Mesenchymal stem cell (in vitro differentiated cells and primary cell): ENCODE measurements at regions not wholly inside any gene's neighbourhood (a gene's known extent, or its start where the extent isn't known, plus 50 kb on each side); places are given as distances from the start of the nearest gene placed in this dataset.

ENCODE experiments used
- DNase-seq: peaks from one replicate; pipeline ENCODE4 v3.0.0-alpha.2; 2013
- H2AFZ ChIP-seq: one replicate; pipeline ENCODE4 v1.6.1; 2013; ENCODE audit warnings: low read depth, mild to moderate bottlenecking, control low read depth, inconsistent platforms, low read length, moderate library complexity
- H2AK5ac ChIP-seq: 2 replicates; pipeline ENCODE4 v1.6.1; 2013; ENCODE audit warnings: low read length, moderate library complexity, mild to moderate bottlenecking, inconsistent platforms; ENCODE audit not compliant: severe bottlenecking
- H2BK120ac ChIP-seq: one replicate; pipeline ENCODE4 v1.6.1; 2013; ENCODE audit warnings: low read depth, mild to moderate bottlenecking, inconsistent platforms, low read length, moderate library complexity
- H2BK12ac ChIP-seq, 2 experiments: one replicate each; pipeline ENCODE4 v1.6.1; 2013; ENCODE audit warnings: inconsistent platforms in 2 of 2, low read length in 2 of 2, mild to moderate bottlenecking in 2 of 2, moderate library complexity in 2 of 2, control low read depth in 1 of 2
- H2BK15ac ChIP-seq: one replicate; pipeline ENCODE4 v1.6.1; 2013; ENCODE audit warnings: mild to moderate bottlenecking, low read depth, inconsistent platforms; ENCODE audit not compliant: poor library complexity, severe bottlenecking
- H2BK5ac ChIP-seq: 2 replicates; pipeline ENCODE4 v1.6.1; 2013; ENCODE audit warnings: low read depth, mild to moderate bottlenecking, low read length, control low read depth, inconsistent platforms; ENCODE audit not compliant: poor library complexity, severe bottlenecking
- H3K14ac ChIP-seq, 2 experiments: one replicate each; pipeline ENCODE4 v1.6.1; 2013; ENCODE audit warnings: inconsistent platforms in 2 of 2, low read length in 2 of 2, control low read depth in 1 of 2, mild to moderate bottlenecking in 1 of 2, moderate library complexity in 1 of 2
- H3K18ac ChIP-seq, 2 experiments: one replicate each; pipeline ENCODE4 v1.6.1; 2013; ENCODE audit warnings: inconsistent platforms in 2 of 2, low read length in 2 of 2, control low read depth in 1 of 2, low read depth in 1 of 2, mild to moderate bottlenecking in 1 of 2
- H3K23ac ChIP-seq, 2 experiments: one replicate each; pipeline ENCODE4 v1.6.1; 2013; ENCODE audit warnings: inconsistent platforms in 2 of 2, low read length in 2 of 2, mild to moderate bottlenecking in 2 of 2, moderate library complexity in 2 of 2, control low read depth in 1 of 2
- H3K27ac ChIP-seq: 2 replicates; pipeline ENCODE4 v1.5.1; 2013; ENCODE audit warnings: mild to moderate bottlenecking, moderate library complexity, low read length, control low read depth, inconsistent platforms; ENCODE audit not compliant: poor library complexity, severe bottlenecking
- H3K27me3 ChIP-seq, 2 experiments: 2 replicates each; pipeline versions ENCODE4 v1.6.1 to v1.7.0; 2013; ENCODE audit warnings: low read length in 2 of 2, mild to moderate bottlenecking in 2 of 2, moderate library complexity in 2 of 2, control low read depth in 1 of 2, inconsistent platforms in 1 of 2; ENCODE audit not compliant: control insufficient read depth in 1 of 2, insufficient read depth in 1 of 2
- H3K36me3 ChIP-seq, 2 experiments: 2 replicates each; pipeline versions ENCODE4 v1.6.1 to v1.7.0; 2013; ENCODE audit warnings: low read length in 2 of 2, control low read depth in 1 of 2, inconsistent platforms in 1 of 2, low read depth in 1 of 2, mild to moderate bottlenecking in 1 of 2; ENCODE audit not compliant: insufficient read depth in 2 of 2, control insufficient read depth in 1 of 2
- H3K4ac ChIP-seq, 2 experiments: one replicate each; pipeline ENCODE4 v1.6.1; 2013; ENCODE audit warnings: inconsistent platforms in 2 of 2, low read length in 2 of 2, mild to moderate bottlenecking in 2 of 2, moderate library complexity in 2 of 2, control low read depth in 1 of 2, low read depth in 1 of 2
- H3K4me1 ChIP-seq: 2 replicates; pipeline ENCODE4 v1.6.1; 2013; ENCODE audit warnings: low read depth, low read length, control low read depth; ENCODE audit not compliant: control insufficient read depth, insufficient read depth
- H3K4me2 ChIP-seq: 2 replicates; pipeline ENCODE4 v1.6.1; 2013; ENCODE audit warnings: low read length, mild to moderate bottlenecking, inconsistent platforms; ENCODE audit not compliant: poor library complexity, severe bottlenecking
- H3K4me3 ChIP-seq, 2 experiments: 2 replicates each; pipeline versions ENCODE4 v1.5.1 to v1.7.0; 2013; ENCODE audit warnings: low read length in 2 of 2, mild to moderate bottlenecking in 2 of 2, control low read depth in 1 of 2, low read depth in 1 of 2; ENCODE audit not compliant: insufficient read depth in 1 of 2
- H3K79me1 ChIP-seq: replicated peaks from 2 replicates; pipeline ENCODE4 v1.6.1; 2013; ENCODE audit warnings: mild to moderate bottlenecking, control low read depth, low read length, inconsistent platforms; ENCODE audit not compliant: poor library complexity, severe bottlenecking
- H3K9ac ChIP-seq: 2 replicates; pipeline ENCODE4 v1.7.0; 2013; ENCODE audit warnings: mild to moderate bottlenecking, low read length, moderate library complexity
- H3K9me3 ChIP-seq: 2 replicates; pipeline ENCODE4 v1.7.0; 2013; ENCODE audit warnings: mild to moderate bottlenecking, low read length; ENCODE audit not compliant: control insufficient read depth
- H4K8ac ChIP-seq: one replicate; pipeline ENCODE4 v1.6.1; 2013; ENCODE audit warnings: inconsistent platforms, mild to moderate bottlenecking, low read length, moderate library complexity
- H4K91ac ChIP-seq: one replicate; pipeline ENCODE4 v1.6.1; 2013; ENCODE audit warnings: mild to moderate bottlenecking, low read length, inconsistent platforms
- WGBS: methylation state at CpG from one replicate; pipeline ENCODE4 v1.1.7; 2013; ENCODE audit warnings: mixed read lengths; 5-methylcytosine and 5-hydroxymethylcytosine counted together

DNA sequence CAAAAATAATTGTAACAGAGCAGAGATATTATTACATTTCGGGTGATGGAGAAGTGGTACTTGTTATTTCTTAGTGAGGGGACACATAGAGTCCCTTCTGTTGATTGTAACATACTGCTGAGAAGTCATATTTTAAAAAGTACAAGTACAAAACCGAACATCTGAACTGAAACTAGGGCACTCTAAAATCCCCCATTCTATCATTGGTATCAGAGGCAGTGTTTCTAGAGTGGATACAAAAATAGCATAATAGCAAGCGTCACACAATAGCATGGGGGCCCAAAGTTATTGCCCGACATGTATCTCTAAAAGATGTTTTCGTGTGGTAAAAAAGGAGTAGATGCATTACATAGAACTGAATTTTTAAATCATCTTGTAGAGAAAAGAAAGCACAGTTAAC lies 502.1 kb upstream of the SLC10A2 start:
- no peak overlapping the region for H3K18ac ChIP-seq
- 100% methylated on average over 2 of the region's 5 CpGs for WGBS

GRCh38 chr13:103557878-103558277 lies 491.7 kb upstream of the SLC10A2 start:
- no peak overlapping the region for H4K91ac ChIP-seq
- 62% methylated on average over 1 of the region's 2 CpGs for WGBS
- H3K4me1 ChIP-seq, result no peaks in the 10 kb centered on the region
- no peak overlapping the region for H3K9ac ChIP-seq
- no peaks in the 10 kb centered on the region for H3K79me1 ChIP-seq
- H2AK5ac ChIP-seq, result no peak overlapping the region
- H3K18ac ChIP-seq, result no peak overlapping the region
- no peak overlapping the region for H2BK12ac ChIP-seq
- no peak overlapping the region for H4K8ac ChIP-seq
- H3K27ac ChIP-seq, result no peak overlapping the region
- no peaks in the 10 kb centered on the region for H3K36me3 ChIP-seq
- H2AFZ ChIP-seq, result no peak overlapping the region
- DNase-seq, result no peak
- no peaks in the 10 kb centered on the region for H3K27me3 ChIP-seq
- no peak overlapping the region for H2BK5ac ChIP-seq
- no peak overlapping the region for H3K4me3 ChIP-seq
- H3K4ac ChIP-seq, result no peak overlapping the region
- H2BK15ac ChIP-seq, result no peak overlapping the region
- H3K9me3 ChIP-seq, result peaks cover 23% of the 10 kb centered on the region
- H3K14ac ChIP-seq, result no peak overlapping the region
- no peak overlapping the region for H2BK120ac ChIP-seq
- H3K4me2 ChIP-seq, result no peak overlapping the region
- H3K23ac ChIP-seq, result no peak overlapping the region

More for the DNA sequence above, 502.1 kb upstream of the SLC10A2 start:
- H2BK5ac ChIP-seq, result no peak overlapping the region
- H4K91ac ChIP-seq, result no peak overlapping the region
- H2BK12ac ChIP-seq, result no peak overlapping the region
- no peak overlapping the region for H3K27ac ChIP-seq
- no peak overlapping the region for H3K9ac ChIP-seq
- no peak overlapping the region for H3K4me3 ChIP-seq
- no peak overlapping the region for H2AK5ac ChIP-seq
- no peaks in the 10 kb centered on the region for H3K27me3 ChIP-seq
- peaks cover 16% of the 10 kb centered on the region for H3K9me3 ChIP-seq
- H3K4ac ChIP-seq, result no peak overlapping the region
- no peak overlapping the region for H2AFZ ChIP-seq
- no peak overlapping the region for H3K4me2 ChIP-seq
- H2BK15ac ChIP-seq, result no peak overlapping the region
- no peaks in the 10 kb centered on the region for H3K36me3 ChIP-seq
- H3K23ac ChIP-seq, result no peak overlapping the region
- no peak overlapping the region for H3K14ac ChIP-seq
- DNase-seq, result no peak
- H3K79me1 ChIP-seq, result no peaks in the 10 kb centered on the region
- H4K8ac ChIP-seq, result no peak overlapping the region
- peaks cover under 1% of the 10 kb centered on the region for H3K4me1 ChIP-seq
- H2BK120ac ChIP-seq, result no peak overlapping the region

- no peak overlapping the region for H3K23ac ChIP-seq
- H4K91ac ChIP-seq, result no peak overlapping the region
- no peaks in the 10 kb centered on the region for H3K36me3 ChIP-seq
- H3K18ac ChIP-seq, result no peak overlapping the region
- H3K9me3 ChIP-seq, result peaks cover 26% of the 10 kb centered on the region
- H2BK12ac ChIP-seq, result no peak overlapping the region
- no peak overlapping the region for H2BK15ac ChIP-seq
- no peak overlapping the region for H4K8ac ChIP-seq
- no peak overlapping the region for H2BK5ac ChIP-seq
- no peak overlapping the region for H3K14ac ChIP-seq
- H3K4ac ChIP-seq, result no peak overlapping the region
- no peak overlapping the region for H3K4me2 ChIP-seq
- no peak overlapping the region for H2BK120ac ChIP-seq
- no peak overlapping the region for H2AK5ac ChIP-seq
- H2AFZ ChIP-seq, result no peak overlapping the region
- DNase-seq, result no peak
- H3K27me3 ChIP-seq, result no peaks in the 10 kb centered on the region
- H3K4me3 ChIP-seq, result no peak overlapping the region
- WGBS, result 92% methylated on average over 2 of the region's 2 CpGs
- no peaks in the 10 kb centered on the region for H3K4me1 ChIP-seq
- no peak overlapping the region for H3K27ac ChIP-seq
- H3K9ac ChIP-seq, result no peak overlapping the region
- no peaks in the 10 kb centered on the region for H3K79me1 ChIP-seq
Measured at GRCh38 chr13:103556681-103557080, 490.5 kb upstream of the SLC10A2 start.

DNA sequence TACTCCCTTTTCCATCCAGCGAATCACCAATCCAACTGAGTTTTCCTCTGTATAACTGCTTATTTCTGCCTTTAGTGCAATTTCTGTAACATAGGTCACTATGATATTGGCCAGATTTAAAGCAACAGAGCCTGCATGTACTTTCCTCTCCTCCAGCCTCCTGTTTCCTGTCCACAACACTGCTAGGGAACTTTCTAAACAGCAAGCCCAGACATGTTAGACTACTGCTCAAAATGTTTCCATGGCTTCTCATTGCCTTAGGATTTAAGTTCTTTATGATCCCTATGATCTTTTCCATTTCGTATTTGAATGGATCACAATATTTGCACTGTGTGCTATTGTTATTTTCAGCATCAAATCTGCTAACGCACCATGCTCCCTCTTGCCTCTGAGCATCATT lies 481.7 kb upstream of the SLC10A2 start:
- WGBS, result 51% methylated on average over 3 of the region's 3 CpGs
- H4K8ac ChIP-seq, result no peak overlapping the region
- no peaks in the 10 kb centered on the region for H3K4me1 ChIP-seq
- H2BK120ac ChIP-seq, result no peak overlapping the region
- H3K4ac ChIP-seq, result no peak overlapping the region
- no peaks in the 10 kb centered on the region for H3K36me3 ChIP-seq
- DNase-seq, result no peak
- H2BK12ac ChIP-seq, result no peak overlapping the region
- H3K9me3 ChIP-seq, result peaks cover 60% of the 10 kb centered on the region
- no peaks in the 10 kb centered on the region for H3K27me3 ChIP-seq
- H3K14ac ChIP-seq, result no peak overlapping the region
- no peak overlapping the region for H3K27ac ChIP-seq
- H2BK15ac ChIP-seq, result no peak overlapping the region
- no peak overlapping the region for H3K4me2 ChIP-seq
- H2AK5ac ChIP-seq, result no peak overlapping the region
- H3K23ac ChIP-seq, result no peak overlapping the region
- H2AFZ ChIP-seq, result no peak overlapping the region
- H2BK5ac ChIP-seq, result no peak overlapping the region
- H4K91ac ChIP-seq, result no peak overlapping the region
- no peak overlapping the region for H3K18ac ChIP-seq
- no peak overlapping the region for H3K9ac ChIP-seq
- no peak overlapping the region for H3K4me3 ChIP-seq
- no peaks in the 10 kb centered on the region for H3K79me1 ChIP-seq
